HG02623 (cell line): ENCODE measurements at regions not wholly inside any gene's neighbourhood (a gene's known extent, or its start where the extent isn't known, plus 50 kb on each side); places are given as distances from the start of the nearest gene placed in this dataset.
"Not testable (repeated sequence)": the region's sequence is repeated elsewhere in the genome, so short reads cannot be mapped to it uniquely, and the experiment has no call there.

Experiments
- ATAC-seq: cut with Tn5 transposase; IDR thresholded peaks from one replicate; pipeline ENCODE4 v1.9.1; 2021; ENCODE audit warnings: moderate library complexity; ENCODE audit not compliant: unreplicated experiment

DNA sequence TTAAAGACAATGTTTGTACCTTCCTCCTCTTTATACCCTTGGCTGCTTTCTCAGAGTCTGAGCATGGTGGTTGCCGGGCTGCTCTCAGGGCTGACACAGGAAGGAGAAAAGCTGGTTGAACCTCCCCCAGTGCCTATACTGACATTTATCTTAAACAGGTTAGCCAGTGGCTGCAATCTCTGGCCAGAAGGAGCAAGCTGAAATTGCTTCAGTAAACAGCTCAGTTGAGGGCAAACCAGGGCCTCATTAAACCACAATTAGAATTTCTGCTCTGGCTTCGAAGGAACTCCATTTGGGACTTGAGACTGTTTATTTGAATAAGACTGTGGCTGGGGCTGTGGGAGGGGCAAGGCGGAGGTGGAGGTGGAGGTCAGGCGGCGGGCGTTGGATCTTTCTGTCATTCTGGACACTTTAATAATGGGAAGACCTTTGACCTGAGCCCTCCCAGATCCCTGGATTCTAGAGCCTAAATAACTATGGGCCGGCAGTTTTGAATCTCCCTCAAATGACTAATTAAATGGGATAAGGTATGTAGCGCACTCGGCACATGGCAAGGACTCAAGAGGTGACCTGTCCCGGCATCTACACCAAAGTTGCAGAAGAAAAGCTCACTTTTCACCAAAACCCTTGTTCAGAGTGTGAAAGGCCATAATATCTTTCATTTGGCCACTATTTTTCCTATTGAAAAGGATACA is 120.6 kb upstream of the MYCN start:
- no peak for ATAC-seq

DNA sequence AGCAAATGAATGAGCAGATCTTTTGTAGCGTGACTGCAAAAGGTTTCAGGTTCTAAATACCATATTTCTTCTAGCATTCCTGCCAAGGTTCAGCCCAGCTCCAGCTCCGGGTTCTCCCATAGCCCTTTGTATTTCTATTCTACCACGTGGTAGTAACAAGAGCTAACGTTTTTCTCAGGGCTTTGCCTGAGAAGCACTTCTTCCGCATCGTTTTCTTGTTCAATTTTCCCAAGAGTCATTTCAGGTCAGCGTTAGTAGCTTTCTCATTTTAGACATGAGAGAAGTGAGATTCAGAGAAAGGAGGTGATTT is 120.1 kb upstream of the MYCN start:
- no peak for ATAC-seq

DNA sequence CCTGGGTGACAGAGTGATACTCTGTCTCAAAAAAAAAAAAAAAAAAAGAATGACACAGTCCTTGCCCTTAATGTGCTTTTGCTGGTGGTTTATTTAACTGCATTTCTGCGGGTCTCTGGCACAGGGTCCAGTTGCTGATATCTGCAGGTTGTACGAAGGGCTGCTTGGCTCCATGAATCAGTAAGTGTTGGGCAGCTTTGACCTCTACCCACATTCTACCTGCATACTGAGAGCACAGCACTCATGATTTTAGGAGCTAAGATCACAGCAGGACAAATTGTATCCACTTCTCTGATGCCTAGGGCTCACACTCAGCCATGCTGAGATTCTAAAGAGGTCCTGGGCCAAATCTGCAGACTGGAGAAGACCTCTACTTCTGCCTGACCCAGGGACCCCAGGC is 119.4 kb upstream of the MYCN start:
- ATAC-seq = no peak

DNA sequence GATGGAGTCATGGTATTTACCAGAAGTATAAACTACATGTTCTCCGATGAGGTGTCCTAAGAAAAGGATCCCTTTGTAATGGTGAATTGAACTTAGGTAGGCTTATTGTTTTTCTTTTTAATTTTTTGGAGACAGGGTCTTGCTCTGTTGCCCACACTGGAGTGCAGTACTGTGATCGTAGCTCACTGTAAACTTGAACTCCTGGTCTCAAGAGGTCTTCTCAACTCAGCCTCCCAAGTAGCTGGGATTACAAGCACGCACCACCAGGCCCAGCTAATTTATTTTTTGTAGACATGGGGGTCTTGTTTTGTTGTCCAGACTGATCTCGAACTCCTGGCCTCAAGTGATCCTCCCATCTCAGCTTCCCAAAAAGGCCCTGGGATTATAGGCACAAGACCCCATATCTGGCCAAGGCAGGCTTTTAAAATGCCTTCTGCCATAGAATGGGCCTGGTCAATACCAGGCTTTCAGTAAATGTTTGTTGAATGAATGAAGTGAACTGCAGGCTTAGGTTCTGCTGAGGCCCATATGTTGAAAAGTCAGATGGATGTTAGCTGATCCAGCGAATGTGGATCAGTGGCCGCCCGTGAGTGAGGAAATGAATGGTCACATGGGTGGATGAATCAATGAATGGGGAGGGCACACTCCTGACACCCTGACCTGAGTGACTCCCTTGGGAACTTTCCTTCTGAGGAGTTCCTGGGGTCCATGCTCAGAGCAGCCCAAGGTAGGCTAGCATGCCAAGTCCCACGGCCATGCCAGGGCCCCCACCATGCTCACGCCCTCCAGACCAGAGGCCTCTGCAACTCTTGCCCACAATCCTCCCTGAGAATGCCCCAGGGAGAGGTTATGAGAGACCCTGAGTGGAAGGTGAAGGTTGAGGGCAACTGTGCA is 118.0 kb upstream of the MYCN start:
- ATAC-seq = no peak

DNA sequence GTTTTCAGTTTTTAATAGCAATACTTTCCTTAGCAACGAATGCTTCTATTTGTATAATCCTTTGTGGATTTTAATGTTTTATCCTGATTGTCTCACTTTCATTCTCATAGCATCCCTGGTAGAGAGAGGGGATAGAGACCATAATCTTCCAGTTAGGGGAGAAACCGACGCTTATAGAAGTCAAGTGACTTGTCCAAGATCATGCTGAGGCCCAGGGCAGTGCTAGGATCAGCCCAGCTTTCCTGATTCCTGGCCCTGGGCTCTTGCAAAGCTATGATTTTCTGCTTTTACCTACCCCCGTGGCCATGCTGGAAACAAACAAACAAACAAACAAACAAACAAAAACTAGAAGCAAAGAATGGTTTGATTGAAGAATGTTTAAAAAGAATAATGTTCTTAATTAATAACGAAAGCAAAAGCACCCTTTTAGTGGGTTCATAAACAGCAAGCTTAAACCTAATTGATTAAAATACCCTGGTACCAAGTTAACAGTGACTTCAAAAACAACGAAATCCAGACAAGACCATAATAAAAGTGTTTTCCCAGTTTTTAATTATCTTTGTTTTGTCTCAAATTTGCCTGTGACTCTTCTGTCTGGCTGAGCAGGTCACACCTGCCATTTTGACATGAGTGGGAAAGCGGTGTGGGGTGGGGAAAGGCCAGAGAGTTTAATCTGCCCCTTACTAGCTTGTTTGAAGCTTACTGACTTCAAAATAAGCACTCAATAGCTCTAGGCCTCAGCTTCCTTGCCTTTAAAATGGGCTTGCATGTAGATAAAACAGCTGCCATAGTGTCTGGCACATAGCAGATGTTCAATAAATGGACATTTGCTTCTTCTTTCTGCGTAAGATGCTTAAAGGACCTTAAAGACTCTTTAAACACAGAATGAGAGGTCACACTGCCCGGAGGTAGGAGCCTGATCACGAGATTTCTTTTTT is 116.6 kb upstream of the MYCN start:
- no peak for ATAC-seq

DNA sequence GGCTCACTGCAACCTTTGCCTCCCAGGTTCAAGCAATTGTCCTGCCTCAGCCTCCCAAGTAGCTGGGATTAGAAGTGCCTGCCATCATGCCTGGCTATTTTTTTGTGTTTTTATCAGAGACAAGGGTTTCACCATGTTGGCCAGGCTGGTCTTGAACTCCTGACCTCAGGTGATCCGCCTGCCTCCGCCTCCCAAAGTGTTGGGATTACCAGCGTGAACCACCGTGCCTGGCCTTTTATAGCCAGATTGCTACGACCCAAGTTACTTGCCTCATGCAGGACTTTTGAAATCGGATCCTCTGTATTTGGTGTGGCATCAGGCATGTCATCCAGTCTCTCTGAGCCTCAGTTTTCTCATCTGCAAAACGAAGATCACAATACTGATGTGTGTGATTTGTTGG is 115.9 kb upstream of the MYCN start:
- not testable (repeated sequence) for ATAC-seq

DNA sequence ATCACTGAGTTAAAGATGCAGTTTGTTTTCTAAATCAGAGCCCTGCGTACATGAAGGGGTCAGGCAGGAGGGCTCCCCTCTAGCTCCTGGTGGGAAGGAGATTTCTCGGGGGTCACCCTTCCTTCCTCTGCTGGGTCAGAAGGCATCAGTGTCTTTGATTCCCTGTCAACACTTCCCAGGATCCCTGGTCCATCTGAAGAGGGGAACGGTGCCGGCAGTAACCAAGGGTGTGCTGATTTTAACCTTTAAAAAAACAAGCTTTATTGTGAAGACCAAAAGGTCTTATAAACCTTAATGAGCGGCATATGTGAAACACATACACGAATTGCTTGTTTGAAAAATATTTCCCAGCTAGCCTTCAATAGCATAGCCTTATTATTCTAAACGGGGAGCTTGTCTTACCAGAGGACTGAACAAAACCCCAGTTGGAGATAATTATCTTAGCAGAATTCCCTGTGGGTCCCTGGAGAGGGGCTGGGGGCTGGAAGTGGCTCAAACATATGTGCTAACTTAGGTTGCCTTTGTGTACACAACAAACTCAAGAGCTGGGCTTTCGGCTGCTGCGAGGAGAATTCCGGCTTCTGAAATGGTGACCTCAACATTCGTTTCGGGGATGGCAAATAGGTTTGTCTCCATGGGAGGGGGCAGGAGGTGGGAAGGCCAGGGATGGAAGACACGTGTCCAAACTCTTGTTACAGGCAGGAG is 114.9 kb upstream of the MYCN start:
- no peak for ATAC-seq

DNA sequence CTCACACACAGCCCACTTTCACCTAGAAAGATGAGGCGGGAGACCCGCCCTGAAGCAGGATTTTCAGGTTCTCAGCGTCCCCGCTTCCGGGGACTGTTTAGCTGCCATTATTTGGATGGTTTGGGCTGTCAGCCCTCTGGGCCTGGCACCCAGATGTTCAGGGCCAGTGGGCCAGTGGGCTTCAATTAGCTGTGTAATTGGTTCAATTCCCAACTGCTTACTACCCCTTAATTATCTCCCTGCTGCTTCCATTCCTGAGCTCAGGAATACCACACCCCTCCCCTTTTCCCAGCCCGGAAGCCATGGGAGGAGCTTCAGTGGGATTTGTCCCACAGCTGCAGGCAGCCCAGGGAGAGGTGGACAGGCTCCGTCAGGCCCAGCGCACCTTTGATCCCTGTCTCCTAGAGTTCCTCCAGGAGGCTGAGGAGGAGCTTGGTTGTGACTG is 114.1 kb upstream of the MYCN start:
- ATAC-seq = no peak

DNA sequence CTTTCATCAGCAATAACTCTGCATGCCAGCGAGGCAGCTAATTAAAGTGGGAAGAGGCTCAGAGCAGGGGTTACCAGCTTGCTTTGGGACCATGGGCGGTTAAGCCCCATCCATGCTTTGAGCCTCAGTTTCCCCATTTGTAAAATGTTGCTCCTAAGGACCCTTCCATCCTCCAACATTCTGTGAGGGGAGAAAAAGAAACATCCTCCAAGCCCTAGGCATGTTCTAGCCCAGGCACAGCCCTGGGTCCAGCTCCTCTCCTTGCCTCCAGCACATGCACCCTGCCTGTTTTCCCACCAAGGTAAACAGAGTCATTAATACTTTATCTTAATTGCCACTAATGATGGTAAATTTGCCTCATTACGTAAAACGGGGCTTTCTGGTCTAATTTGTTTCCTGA is 113.3 kb upstream of the MYCN start:
- ATAC-seq = no peak

DNA sequence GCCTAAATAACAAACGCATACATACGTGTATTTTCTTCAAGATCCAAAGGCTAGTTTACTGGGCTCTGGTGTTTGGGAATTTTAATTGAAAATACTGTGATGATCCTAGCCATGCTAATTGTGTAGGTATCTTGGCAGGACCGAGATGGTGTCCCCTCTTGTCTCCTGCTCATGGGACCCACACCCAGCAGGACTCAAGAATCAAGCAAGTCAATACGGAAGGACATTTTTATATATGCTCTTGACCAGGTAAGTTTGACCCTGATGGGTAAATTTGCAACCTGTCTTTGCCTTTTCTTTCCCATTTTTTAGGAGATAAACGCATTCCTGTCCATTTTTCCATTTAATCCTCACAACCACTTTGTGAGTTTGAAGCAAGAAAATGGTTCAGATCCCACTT is 111.8 kb upstream of the MYCN start:
- no peak for ATAC-seq

DNA sequence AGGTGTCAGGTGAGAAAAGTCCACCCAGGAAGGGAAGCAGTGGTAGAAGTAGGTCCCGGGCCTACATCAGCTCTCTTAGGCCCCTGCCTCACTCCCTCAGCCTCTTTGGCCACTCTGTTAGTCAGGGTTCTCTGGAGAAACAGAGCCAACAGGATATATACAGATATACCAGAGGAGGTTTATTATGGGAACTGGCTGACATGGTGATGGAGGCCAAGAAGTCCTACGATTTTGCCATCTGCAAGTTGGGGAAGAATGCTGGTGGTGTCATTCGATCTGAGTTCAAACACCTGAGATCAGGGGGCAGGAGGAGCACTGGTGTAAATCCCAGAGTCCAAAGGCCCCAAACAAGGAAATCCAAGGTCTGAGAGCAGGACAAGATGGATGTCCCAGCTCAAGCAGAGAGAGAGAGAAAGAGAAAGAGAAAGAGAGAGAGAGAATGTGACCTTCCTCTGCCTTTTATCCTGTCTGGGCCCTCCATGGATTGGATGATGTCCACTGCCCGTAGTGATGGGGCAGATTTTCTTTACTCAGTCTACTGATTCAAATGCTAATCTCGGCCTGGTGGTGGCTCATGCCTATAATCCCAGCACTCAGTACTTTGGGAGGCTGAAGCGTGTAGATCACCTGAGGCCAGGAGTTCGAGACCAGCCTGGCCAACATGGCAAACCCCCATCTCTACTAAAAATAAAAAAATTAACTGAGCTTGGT is 111.1 kb upstream of the MYCN start:
- ATAC-seq = no peak

DNA sequence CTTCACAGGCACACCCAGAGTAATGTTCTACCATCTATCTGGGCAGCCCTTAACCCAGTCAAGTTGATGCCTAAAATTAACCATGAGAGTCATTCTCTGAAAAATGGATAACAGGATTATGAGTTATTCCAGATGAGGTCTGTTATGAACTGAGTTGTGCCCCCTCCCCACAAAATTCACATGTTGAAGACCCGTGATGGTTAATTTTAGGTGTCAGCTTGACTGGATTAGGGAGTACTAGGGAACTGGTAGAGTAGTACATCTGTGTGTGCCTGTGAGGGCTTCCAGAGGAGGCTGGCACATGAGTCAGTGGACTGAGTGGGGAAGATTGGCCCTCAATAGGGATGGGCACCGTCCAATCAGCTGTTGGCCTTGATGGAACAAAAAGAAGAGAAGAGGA is 110.4 kb upstream of the MYCN start:
- ATAC-seq = no peak

DNA sequence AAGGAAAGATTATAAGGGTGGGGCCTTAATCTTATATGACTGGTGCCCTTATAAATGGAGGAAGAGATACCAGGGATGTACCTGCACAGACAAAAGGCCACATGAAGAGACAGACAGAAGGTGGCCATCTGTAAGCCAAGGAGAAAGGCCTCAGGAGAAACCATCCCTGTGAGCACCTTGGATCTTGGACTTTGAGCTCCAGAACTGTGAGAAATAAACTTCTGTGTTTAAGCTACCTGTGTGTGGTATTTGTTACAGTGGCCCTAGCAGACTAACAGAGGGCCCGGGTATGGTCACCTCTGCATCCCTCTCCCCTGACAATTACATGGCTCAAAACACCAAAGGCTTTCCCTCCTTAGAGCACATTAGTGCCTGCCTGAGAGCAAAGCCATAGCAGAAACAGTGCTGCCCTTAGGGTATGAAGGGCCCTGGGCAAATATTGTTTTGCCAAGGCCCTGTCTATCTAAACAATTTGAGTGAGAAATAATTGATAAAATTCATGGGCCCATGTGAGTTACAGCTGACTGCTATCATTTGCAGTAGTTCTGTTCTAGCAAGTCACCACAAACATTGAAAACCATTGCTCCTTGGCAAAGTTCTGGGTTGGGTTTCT is 109.3 kb upstream of the MYCN start:
- no peak for ATAC-seq

DNA sequence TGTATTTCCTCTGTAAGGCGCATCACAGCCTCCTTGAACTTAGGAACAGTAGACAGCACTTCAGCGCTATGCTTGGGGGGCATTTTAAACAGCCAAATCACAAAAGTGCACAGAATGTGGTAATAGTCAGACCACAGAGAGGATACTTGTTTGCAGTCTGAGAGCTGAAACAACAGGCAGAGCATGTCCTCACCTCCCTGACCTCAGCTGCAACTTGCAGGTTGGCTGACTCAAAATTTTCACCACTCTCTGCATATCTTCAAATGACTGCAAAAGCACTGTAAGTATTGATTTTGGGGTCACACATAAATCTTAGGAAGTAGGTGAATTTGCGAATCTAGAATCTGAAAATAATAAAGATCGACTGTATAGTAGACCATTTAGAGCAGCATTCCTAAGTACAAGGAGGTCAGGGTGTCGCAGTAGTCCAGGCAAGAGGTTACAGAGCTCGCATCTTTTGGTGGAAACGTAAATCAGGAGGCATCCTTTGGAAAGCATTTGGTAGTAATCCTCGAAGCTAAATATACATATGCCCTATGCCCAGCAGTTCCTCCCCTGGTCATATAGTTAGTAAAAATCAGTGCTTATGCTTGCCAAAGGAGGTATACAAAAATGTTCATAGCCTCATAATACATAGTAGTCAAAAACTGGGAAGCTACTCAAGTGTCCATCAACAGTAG is 108.2 kb upstream of the MYCN start:
- ATAC-seq = no peak

DNA sequence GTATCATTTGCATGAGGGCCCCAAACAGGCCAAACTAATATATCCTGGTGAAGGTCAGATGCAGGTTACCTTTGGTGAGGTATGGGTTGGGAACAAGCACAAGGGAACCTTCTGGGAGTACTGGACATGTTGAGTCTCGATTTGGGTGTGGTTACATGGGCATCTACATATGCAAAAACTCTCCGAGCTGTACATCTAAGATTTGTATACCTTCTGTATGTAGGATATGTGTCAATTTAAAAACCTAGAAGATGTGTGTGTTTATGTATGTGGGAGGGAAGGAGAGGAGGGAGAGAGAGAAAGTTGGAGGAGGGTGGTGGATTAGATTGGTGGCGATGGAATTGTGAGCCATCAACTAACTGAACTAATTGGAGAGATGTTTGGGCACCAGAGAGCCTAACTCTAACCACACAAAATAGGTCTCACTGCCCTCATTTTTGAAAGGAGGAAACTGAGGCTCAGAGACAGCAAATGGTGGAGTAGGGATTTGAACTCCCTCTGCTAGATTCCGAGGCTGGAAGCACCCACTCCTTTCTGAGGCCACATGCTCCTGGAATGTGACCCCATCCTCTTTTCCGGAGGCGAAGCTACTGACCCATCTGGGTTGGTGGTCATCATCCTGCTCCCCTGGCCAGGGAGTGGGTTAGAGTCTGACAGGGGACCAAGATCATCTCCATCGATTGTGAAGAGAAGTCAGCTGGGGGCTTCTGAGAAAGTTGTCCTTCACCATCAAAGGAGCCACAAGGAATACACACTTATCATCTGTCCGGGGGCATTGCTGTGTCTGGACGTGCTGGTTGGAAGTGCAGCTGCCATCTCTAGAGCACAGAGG is 107.3 kb upstream of the MYCN start:
- ATAC-seq = no peak

DNA sequence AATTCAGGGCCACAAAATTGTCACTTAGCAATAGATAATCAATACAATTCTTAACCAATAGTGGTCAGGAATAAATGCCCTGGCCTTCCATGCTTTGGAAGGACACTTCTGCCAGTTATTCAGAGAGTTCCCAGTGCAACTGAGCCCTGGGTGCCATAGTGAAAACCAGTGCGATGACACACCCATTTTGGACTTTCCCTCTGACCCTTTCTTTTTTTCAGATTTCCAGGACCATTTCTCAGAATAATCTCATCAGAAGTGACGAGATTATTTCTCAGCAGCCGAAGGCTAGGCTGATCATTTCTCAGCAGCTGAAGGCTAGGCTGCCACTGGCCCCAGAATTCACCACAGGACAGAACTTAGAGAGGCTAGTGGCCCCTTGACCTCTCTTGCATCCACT is 106.6 kb upstream of the MYCN start:
- no peak for ATAC-seq

DNA sequence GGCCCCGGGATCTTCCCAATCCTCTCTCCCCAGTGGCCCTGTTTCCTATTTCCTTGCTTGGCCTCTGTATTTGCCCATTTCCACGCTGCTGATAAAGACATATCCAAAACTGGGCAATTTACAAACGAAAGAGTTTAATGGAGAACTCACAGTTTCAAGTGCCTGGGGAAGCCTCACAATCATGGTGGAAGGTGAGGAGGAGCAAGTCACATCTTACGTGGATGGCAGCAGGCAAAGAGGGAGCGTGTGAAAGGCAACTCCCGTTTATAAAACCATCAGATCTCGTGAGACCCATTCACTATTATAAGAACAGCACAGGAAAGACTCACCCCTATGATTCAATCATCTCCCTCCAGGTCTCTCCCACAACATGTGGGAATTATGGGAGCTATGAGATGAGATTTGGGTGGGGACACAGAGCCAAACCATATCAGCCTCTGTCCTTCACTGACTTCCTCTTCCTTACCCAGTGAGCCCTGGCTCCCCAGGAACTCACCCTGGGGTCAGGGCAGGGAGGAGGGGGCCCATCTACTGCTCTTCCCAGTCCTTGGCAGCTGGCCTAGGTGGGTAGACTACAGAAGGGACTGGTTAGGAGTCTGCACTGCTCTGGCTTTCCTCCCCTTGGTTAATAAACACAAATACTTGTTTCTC is 105.8 kb upstream of the MYCN start:
- no peak for ATAC-seq
